NCI-H82 treated with DMSO at 0.1 percent for 48 hours (cell line): ENCODE measurements at regions not wholly inside any gene's neighbourhood (a gene's known extent, or its start where the extent isn't known, plus 50 kb on each side); places are given as distances from the start of the nearest gene placed in this dataset.
"Not testable (repeated sequence)": the region's sequence is repeated elsewhere in the genome, so short reads cannot be mapped to it uniquely, and the experiment has no call there.

Experiments
- DNase-seq: peaks from one replicate; lab custom pipeline; 2025; ENCODE audit not compliant: unreplicated experiment; lab: John Stamatoyannopoulos, UW

- no peak for DNase-seq
Observed at GRCh38 chr7:149637911-149638565, 135.3 kb downstream of the ZNF467 start.

- DNase-seq: no peak
Observed at GRCh38 chr7:149635561-149636329, 137.6 kb downstream of the ZNF467 start.

DNA sequence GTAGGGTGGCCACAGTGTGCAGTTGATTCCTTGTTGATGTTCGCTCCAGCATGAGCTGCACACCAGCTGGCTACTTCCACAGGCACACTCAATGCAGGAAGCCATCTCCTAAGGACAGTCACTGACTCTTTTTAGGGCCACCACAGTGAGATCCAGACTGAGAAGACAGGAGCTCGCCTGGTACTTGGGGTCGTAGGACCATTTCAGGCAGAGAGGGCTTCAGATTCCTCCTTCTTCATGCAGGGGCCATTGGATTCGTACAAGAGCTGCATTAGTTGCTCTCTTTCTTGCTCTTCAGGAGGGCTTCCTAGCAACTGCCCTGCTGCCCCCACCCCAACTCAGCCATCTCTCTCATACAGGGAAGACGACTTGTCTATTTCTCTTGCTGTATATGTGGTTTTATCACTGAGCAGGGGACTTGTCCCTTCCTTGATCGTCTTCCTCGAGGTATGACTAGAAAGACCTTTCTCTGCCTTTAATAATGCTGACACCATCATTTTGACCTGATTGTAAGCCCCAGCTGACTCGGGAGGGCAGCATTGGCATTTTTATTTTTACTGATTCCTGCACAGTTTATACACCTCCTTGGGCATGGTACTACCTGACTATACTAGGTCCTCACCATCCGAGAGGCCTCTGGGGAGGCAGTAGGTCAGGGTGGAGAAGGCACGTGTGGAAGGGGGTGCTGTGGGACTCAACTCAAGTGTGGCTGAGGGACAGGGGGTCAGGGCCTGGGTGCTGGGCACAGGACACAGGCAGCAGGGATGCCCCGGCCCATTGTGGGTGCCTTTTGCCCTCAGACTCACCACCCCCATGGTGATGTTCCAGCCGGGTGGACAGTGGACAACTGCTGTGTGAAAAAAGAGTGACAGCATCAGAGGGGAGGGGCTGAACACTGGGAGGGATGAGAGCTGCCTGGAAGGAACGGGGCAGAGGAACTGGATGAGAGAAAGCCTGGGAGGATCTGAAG, 136.7 kb upstream of the ZNF746 start:
- no peak for DNase-seq

- DNase-seq: not testable (repeated sequence)
Observed at GRCh38 chr7:149628361-149629149, 130.9 kb upstream of the ZNF746 start.

GRCh38 chr7:149627911-149628310, 130.3 kb upstream of the ZNF746 start:
- no peak for DNase-seq

- no peak for DNase-seq
Observed at GRCh38 chr7:149626972-149627371, 129.4 kb upstream of the ZNF746 start.

DNA sequence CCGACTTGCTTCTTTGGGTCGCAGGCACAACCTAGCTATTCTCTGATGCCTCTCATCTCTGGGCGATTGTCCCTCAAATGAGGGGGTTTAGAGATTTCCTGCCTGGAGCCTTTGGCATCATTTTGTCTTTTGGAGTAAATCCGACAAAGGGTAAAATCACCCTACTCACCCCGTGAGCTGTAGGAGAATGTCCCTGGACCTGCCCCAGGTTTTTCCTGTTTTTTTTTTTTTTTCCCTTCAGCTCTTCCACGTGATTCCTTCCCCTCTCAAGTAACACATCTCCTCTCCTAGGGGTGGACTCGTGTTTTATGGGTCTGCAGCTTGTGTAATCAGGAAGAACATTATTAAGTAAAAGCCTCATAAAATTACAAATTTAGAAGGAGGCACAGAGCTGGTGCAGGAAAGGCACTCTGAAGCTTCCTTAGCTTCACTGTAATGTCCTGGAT, 128.4 kb upstream of the ZNF746 start:
- DNase-seq: no peak

GRCh38 chr7:149625340-149625946, 127.8 kb upstream of the ZNF746 start:
- DNase-seq: peak; percentile 45

DNA sequence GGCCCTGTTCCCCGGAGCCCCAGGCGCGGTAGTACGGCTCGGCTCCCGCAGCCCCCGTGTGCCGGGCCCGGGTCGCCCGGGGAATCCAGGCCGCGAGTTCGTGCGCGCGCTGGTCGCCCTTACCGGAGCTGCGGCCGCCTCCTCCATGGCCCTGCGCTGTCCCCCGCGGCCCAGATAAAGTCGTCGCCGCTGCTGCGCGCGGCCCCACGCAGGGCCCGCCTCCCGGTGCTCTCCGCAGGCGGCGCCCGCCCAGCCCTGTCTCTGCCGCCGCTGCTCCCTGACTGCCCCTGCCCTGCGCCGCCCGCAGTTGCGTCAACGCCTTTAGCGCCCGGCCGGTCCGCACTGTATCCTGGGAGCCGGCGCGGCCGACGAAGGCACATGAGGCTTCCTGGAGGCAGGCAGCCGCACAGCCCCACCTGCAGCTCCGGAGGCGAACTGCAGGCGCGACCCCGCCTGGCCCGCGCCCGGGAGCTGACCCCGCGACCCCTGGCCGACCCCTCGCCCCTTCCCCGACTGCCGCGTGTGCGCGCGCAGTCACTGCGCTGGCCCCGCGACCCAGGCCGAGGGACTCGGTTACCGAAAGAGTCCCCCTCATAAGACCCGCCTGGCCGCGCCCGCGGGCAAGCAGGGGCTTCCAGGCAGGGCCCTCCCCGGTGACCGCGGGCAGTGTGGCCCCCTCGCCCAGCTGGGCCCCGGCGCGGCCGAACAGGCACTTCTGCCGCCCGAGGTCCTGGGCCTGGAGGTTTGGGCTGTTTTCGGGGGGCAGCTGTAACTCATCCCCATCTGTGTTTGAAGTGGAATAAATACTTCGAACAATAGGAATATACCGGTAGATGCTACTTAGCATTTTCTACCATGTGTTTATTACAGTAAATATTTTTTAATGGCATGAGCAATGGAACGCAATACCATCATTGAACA, 127.1 kb upstream of the ZNF746 start:
- DNase-seq: peak; percentile 55

DNA sequence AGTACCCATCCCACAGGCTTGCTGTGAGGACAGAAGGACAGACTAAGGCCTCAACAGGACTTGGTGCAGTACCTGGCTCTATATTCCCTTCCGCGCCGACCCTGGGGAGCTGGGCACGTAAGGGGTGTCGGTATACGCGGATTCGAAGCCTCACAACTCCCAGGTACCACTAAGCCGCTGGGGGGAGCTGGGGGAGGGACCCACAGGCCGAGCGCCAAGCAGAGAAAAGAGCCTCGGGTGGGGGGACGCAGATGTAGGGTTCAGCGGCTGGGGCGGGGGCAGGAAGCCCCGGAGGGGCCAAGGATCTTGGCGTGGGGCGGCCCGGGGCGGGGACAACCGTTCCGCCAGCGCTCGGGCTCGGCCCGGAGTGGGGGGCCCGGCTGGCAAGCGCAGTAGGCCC, 126.4 kb upstream of the ZNF746 start:
- no peak for DNase-seq

DNA sequence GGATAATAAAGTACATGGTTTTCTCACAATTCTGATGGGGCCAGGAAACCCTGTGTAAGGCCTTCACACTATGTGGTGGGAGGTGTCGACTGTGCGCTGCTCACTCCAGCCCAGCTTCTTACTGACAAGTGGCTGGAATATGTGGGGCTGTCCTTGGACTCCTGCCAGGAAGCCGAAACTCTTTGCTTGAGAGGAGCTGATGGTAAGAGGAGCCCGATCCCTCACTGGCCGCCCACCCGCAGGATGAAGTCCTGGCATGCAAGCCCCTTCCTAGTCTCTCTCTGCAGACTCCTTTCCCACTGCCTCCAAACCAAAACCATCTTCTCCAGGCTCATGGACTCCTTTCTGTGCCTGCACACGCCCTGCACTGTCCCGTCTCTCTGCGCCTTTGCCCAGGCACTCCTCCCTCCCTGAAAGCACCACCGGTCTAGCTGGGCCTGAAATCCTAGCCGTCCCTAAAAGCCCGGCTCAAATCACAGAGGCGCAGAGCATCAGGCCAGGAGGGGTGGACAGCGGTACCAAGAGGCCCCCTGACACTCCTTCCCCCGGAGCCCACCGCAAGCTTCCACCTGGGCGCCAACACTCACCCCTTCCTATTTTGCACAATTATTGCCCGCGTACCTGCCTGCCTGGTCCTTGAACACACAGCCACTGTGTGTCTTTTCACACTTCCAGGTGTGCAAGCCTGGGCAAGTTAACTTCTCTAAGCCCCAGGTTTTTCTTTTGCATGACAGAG, 125.8 kb upstream of the ZNF746 start:
- DNase-seq: not testable (repeated sequence)

DNA sequence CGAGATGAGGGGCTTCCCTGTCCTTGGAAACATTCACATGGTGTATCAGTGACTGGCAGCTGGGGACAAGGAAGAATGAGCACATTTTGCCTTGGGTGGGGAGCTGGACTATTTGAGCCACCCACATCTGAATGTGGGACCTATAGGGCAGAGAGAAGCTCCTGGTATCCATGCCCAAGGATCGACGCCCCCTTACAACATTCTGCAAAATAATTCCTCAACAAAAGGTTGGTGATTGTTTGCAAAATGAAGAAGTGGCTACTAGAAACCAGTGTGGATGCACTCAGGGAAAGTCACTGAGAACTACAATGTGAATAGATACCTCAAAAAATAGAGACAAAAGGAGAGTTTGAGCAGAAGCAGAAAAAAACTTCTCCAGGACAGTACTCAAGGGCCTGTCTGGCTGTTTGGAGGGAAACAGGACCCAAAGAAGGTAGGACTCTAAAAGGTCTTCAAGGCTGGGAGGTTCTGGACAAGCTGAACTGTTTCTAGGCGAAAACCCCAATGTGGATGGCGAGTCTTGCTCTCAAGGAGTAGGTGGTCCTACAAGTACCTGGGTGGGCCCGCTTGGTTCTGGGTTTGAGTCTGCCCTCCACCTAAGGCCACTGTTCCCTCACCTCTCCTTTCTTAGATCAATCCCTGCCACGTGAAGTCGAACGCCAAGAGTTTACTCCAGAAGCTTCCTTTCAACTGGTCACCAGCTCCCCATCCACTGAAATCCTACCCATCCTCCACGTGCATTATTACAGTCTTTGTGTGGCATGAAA, 125.0 kb upstream of the ZNF746 start:
- no peak for DNase-seq

DNA sequence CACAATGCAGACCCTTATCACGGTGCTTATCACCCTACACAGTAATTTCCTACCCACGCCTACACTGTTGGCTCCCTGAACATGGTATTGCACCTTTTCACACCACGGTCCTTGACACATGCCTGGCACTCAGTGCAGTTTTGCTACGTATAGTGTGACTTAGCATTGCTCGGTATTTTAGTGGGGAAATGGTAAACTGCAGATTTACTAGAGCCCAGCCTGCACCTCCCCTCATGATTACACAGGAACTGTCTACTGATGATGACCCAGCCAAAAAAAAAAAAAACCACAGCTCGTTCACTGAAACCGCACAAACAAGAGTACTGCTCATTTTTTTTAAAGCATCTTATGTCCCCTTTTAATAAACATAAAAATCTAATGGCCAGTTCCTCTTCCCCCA, 124.2 kb upstream of the ZNF746 start:
- no peak for DNase-seq

DNA sequence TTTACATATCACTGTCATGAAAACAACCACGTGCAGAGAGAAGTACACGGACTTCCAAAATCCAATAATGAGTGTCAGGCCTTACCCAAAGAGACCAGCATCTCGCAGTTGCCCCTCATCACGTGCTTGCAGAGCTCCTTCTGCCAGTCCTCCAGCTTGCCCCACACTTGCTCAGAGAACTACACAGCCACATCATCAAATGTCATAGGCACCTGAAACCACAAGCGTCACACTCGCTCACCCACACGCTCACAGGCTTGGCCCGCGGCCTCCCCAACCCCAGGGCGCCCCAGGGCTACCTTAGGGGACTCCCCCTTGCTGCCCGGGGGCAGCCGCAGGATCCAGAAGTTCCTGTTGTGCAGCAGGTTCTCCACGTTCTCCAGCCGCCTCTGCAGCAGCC, 123.4 kb upstream of the ZNF746 start:
- DNase-seq: no peak

DNA sequence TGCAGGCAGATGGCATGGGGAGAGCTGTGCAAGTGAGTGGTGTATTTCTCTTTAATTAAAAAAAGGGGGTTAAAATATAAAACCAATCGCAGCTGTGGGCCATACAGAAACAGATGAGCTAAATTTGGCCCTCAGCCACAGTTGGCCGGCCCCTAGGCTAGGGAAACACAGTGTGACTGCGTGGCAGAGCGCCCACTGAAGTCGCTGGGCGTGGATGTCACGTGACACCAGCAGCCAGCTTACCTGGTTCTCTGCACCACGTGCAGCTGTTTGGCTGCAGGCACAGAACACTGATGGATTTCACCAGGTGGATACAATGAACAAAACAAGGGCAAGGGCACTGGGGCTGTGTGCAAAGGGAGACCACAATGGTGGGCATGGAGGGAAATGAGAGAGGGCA, 119.3 kb upstream of the ZNF746 start:
- DNase-seq: no peak

- no peak for DNase-seq
Observed at GRCh38 chr7:149615690-149616270, 118.2 kb upstream of the ZNF746 start.

GRCh38 chr7:149610441-149611011, 112.9 kb upstream of the ZNF746 start:
- DNase-seq: no peak
